ENCODE measurements at regions not wholly inside any gene's neighbourhood (a gene's known extent, or its start where the extent isn't known, plus 50 kb on each side); places are given as distances from the start of the nearest gene placed in this dataset.

DNA sequence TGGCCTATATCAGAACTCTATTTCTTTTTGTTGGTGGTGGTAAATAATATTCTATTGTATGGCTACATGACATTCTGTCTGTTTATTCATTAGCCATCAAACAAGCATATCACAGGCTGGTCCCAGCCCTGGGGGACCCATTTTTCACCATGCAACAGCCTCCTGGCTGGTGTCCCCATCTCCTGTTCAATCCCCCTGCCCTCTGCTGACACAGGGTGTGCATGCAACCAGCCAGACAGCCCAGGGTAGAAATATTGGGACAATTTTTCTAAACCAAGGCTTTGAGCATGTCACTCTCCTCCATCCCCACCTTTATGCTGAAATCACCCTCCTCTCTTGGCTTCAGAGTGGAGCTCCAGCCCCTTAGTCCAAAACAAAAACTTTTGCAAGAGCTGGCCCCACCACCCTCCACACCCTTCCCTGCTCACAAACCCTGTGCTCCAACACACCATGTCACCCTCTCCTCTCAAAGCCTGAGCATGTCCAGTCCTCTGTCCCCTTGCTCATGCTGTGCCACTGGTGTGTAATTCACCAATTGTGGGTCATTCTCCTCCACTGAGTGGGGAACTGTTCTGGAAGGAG is 153.0 kb upstream of the UQCRFS1 start:
- H3K4me1 ChIP-seq, result no peaks in the 10 kb centered on the region
- no peaks in the 10 kb centered on the region for H3K9me3 ChIP-seq
- DNase-seq, result no peak
- H3K36me3 ChIP-seq, result no peaks in the 10 kb centered on the region
- H3K4me3 ChIP-seq (ENCODE audit: low read depth, low read length), result no peak overlapping the region
- H3K27me3 ChIP-seq, result peaks cover 3% of the 10 kb centered on the region; the same call in 1 of the 2 replicates
- TF ChIP-seq, protein P1, sequence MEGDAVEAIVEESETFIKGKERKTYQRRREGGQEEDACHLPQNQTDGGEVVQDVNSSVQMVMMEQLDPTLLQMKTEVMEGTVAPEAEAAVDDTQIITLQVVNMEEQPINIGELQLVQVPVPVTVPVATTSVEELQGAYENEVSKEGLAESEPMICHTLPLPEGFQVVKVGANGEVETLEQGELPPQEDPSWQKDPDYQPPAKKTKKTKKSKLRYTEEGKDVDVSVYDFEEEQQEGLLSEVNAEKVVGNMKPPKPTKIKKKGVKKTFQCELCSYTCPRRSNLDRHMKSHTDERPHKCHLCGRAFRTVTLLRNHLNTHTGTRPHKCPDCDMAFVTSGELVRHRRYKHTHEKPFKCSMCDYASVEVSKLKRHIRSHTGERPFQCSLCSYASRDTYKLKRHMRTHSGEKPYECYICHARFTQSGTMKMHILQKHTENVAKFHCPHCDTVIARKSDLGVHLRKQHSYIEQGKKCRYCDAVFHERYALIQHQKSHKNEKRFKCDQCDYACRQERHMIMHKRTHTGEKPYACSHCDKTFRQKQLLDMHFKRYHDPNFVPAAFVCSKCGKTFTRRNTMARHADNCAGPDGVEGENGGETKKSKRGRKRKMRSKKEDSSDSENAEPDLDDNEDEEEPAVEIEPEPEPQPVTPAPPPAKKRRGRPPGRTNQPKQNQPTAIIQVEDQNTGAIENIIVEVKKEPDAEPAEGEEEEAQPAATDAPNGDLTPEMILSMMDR (IDR thresholded peaks at IDR 0.05; ENCODE audit: low read depth, low read length), result no peak

DNA sequence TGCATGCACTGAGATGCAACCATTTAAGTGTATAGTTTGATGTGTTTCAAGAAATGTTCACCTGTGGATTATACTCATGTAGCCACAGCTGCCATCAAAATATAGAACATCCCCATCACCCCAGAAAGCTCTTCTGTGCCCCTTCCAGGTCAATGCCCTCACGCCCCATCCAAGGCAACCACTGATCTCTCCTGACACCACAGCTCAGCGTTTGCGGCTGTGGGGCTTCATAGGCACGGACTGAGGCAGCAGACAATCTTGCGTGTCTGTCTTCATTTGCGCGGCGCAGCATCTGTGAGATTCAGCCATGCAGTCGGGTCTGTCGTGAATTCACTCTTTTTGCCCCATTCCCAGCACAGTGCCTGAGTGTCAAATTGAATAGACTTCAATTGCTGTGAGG is 153.8 kb upstream of the UQCRFS1 start:
- H3K4me1 ChIP-seq, result no peaks in the 10 kb centered on the region
- TF ChIP-seq, protein P1 (IDR thresholded peaks at IDR 0.05; ENCODE audit: low read depth, low read length), result no peak
- H3K27me3 ChIP-seq, result peaks cover 3% of the 10 kb centered on the region; the same call in 1 of the 2 replicates
- DNase-seq, result no peak
- H3K4me3 ChIP-seq (ENCODE audit: low read depth, low read length), result no peak overlapping the region
- H3K36me3 ChIP-seq, result no peaks in the 10 kb centered on the region
- no peaks in the 10 kb centered on the region for H3K9me3 ChIP-seq

DNA sequence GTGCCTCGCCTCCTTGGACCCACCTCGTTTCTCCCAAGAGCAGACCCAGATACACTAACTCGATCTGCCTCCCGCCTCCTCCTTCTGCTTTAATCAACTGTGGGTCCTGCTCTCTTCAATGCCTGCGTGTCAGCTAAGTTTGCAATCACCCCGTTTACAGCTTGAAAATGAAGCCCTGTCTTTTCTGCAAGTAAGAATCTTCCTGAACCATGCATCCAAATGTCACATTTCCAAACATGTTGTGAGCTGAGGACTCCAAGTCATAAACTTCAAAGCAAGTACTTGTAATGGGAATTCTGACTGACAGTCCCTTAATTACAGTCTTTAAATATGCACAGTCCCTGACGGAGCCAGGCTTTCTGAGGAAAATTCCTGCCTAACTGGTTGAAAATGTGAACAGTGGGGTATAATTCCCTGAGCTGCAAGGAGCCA is 154.9 kb upstream of the UQCRFS1 start:
- H3K36me3 ChIP-seq, result no peaks in the 10 kb centered on the region
- H3K9me3 ChIP-seq, result no peaks in the 10 kb centered on the region
- no peaks in the 10 kb centered on the region for H3K4me1 ChIP-seq
- no peak overlapping the region for H3K4me3 ChIP-seq (ENCODE audit: low read depth, low read length)
- peaks cover 3% of the 10 kb centered on the region; the same call in 1 of the 2 replicates for H3K27me3 ChIP-seq
- TF ChIP-seq, protein P1 (IDR thresholded peaks at IDR 0.05; ENCODE audit: low read depth, low read length), result no peak
- DNase-seq, result no peak

DNA sequence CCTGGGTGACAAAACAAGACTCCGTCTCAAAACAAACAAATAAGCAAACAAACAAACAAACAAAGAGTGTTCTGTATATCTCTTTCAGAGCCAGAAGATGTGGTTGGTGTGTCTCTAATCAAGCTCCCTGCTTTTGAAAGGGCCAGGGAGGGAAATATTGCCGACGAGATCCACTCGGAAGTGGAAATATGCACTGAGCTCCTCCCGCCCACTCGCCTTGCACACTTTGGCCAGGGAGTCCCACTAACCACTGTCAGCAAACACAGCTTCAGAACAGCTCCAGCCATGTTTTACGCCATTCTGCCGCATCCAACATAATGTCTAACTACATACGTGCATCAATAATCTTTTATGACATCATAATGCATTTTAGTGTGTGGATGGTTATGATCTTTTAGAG is 155.5 kb upstream of the VSTM2B start:
- Histone ChIP-seq H3K9me3 (no peaks in the 10 kb centered on the region), H3K4me3 (ENCODE audit: low read depth, low read length) (no peak overlapping the region), H3K27me3 (peaks cover 3% of the 10 kb centered on the region; the same call in 1 of the 2 replicates), H3K4me1 (no peaks in the 10 kb centered on the region), H3K36me3 (no peaks in the 10 kb centered on the region)
- DNase-seq, result no peak
- TF ChIP-seq, protein P1 (IDR thresholded peaks at IDR 0.05; ENCODE audit: low read depth, low read length), result no peak

DNA sequence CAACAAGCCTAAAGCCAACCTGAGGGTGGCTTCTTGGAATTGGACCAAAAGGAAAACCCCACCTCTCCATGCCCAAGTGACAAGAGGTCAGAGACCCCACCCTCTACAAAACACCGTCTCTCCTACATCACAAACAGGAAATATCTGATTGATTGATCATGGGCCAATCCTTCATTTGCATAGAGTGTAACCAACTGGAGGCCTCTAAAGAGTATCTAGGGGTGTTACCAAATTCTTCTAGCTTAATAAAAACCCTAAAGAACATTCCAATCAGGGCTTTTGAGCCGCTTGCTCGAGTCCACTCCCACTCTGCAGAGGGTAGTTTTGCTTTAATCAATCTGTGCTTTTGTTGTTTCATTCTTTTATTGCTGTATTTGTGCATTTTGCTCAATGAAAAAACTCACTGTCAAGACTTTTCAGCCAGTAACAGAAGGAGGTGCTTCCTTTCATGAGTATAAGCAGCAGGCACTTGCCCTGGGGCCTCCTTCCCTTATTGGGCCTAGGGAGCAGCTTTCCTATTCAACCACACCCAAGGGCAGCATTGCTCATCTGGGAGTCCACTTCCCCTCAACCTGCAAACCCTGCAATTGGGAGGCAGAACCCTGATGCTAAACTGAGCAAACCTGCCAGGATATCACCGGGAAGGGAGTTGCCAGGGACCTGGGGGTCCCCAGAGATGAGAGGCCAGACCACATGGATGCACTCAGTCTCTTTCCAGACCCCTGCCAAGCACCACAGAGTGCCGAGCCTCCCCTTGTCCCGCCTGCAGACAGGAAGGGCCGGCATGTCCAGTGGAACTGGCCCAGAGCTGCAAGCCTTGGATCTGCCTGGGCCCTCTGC is 154.3 kb upstream of the VSTM2B start:
- no peak for DNase-seq
- TF ChIP-seq, protein P1 (IDR thresholded peaks at IDR 0.05; ENCODE audit: low read depth, low read length), result no peak
- no peak overlapping the region for H3K4me3 ChIP-seq (ENCODE audit: low read depth, low read length)
- no peaks in the 10 kb centered on the region for H3K9me3 ChIP-seq
- peaks cover 3% of the 10 kb centered on the region; the same call in 1 of the 2 replicates for H3K27me3 ChIP-seq
- H3K36me3 ChIP-seq, result no peaks in the 10 kb centered on the region
- no peaks in the 10 kb centered on the region for H3K4me1 ChIP-seq

DNA sequence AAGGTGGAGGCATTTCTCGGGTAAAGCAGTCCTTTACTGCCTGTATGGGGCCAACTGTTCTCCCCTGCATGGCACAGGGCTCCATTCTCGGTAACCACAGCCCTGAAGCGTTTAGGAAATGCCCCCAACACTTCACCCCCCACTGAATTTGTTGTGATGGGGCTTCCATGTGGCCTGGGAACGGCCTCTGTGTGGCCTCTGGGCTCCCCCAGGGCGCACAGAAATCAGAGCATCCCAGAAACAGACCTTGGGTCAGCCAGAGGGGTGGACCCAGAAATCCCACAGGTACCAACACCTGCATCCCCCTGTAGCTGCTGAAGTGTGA is 153.7 kb upstream of the VSTM2B start:
- TF ChIP-seq, protein P1 (IDR thresholded peaks at IDR 0.05; ENCODE audit: low read depth, low read length), result no peak
- Histone ChIP-seq H3K36me3 (no peaks in the 10 kb centered on the region), H3K4me3 (ENCODE audit: low read depth, low read length) (no peak overlapping the region), H3K27me3 (peaks cover 3% of the 10 kb centered on the region; the same call in 1 of the 2 replicates), H3K4me1 (no peaks in the 10 kb centered on the region), H3K9me3 (no peaks in the 10 kb centered on the region)
- DNase-seq, result no peak
